Retinal pigment epithelial cell (primary cell): ENCODE measurements at regions not wholly inside any gene's neighbourhood (a gene's known extent, or its start where the extent isn't known, plus 50 kb on each side); places are given as distances from the start of the nearest gene placed in this dataset.

Source experiments
- DNase-seq: peaks from one replicate; pipeline ENCODE4 v3.0.0-alpha.2; 2010; ENCODE audit warnings: low read depth
- H3K4me3 ChIP-seq: 2 replicates; pipeline ENCODE4 v1.5.1; 2011; ENCODE audit warnings: mild to moderate bottlenecking, low read length, control low read depth, moderate library complexity
- CTCF ChIP-seq: conservative IDR thresholded peaks from 2 replicates; pipeline ENCODE4 v1.5.1; 2011; ENCODE audit warnings: low read depth, low read length, control low read depth, inconsistent platforms

GRCh38 chr11:26777372-26777808 lies 55.5 kb upstream of the SLC5A12 start:
- H3K4me3 ChIP-seq: no peak overlapping the region
- DNase-seq: no peak
- TF ChIP-seq CTCF: no peak

- H3K4me3 ChIP-seq: no peak overlapping the region
- no peak for TF ChIP-seq CTCF
- DNase-seq: no peak
Observed at GRCh38 chr11:26778000-26778757, 56.3 kb upstream of the SLC5A12 start.

- DNase-seq: no peak
- no peak overlapping the region for H3K4me3 ChIP-seq
- no peak for TF ChIP-seq CTCF
Observed at GRCh38 chr11:26779074-26779865, 57.4 kb upstream of the SLC5A12 start.

- H3K4me3 ChIP-seq: no peak overlapping the region
- DNase-seq: no peak
- no peak for TF ChIP-seq CTCF
Observed at GRCh38 chr11:26780376-26781085, 58.7 kb upstream of the SLC5A12 start.

GRCh38 chr11:26782220-26782965 lies 60.5 kb upstream of the SLC5A12 start:
- no peak for TF ChIP-seq CTCF
- DNase-seq: no peak
- no peak overlapping the region for H3K4me3 ChIP-seq

GRCh38 chr11:26783997-26784396 lies 62.1 kb upstream of the SLC5A12 start:
- DNase-seq: no peak
- TF ChIP-seq CTCF: no peak
- no peak overlapping the region for H3K4me3 ChIP-seq
